HepG2 (cell line): ENCODE measurements at regions not wholly inside any gene's neighbourhood (a gene's known extent, or its start where the extent isn't known, plus 50 kb on each side); places are given as distances from the start of the nearest gene placed in this dataset.

Experiments
- ARNT2 ChIP-seq: sonication (generic); formaldehyde crosslinking; IDR thresholded peaks from 2 replicates; pipeline ENCODE4 v1.8.0; 2022; ENCODE audit warnings: mild to moderate bottlenecking, low read depth, missing genetic modification reagents, moderate library complexity
- CEBPB ChIP-seq: IDR thresholded peaks from 2 replicates; pipeline ENCODE4 v1.6.1; 2011; ENCODE audit warnings: low read depth, low read length, improper control_type of control experiment, borderline replicate concordance
- CEBPG ChIP-seq: IDR thresholded peaks from 2 replicates; pipeline ENCODE4 v1.6.1; 2016
- ELF3 ChIP-seq: IDR thresholded peaks from 2 replicates; pipeline ENCODE4 v1.6.1; 2016; ENCODE audit warnings: missing genetic modification reagents, missing compliant biosample characterization
- EP300 ChIP-seq, 3 experiments: sonication (generic) in 1 of 3; formaldehyde crosslinking in 1 of 3; IDR thresholded peaks; 2 replicates each; pipeline versions ENCODE4 v1.5.1 to v1.6.1; 2011 to 2020; ENCODE audit warnings: low read depth in 2 of 3, low read length in 2 of 3, borderline replicate concordance in 1 of 3, improper control_type of control experiment in 1 of 3, mild to moderate bottlenecking in 1 of 3, missing genetic modification reagents in 1 of 3, moderate library complexity in 1 of 3
- FIP1L1 ChIP-seq: fragments of 200-400 bp; formaldehyde crosslinking; IDR thresholded peaks from 2 replicates; pipeline ENCODE4 v1.6.1; 2018; ENCODE audit warnings: low read depth, mild to moderate bottlenecking, low read length, moderate library complexity, borderline replicate concordance; ENCODE audit not compliant: insufficient read depth
- FLYWCH1 ChIP-seq: sonication (generic); formaldehyde crosslinking; IDR thresholded peaks from 2 replicates; pipeline ENCODE4 v1.8.1; 2023; ENCODE audit warnings: mild to moderate bottlenecking, missing genetic modification reagents
- KLF16 ChIP-seq, 2 experiments: sonication (generic) in 1 of 2; formaldehyde crosslinking in 1 of 2; IDR thresholded peaks; 2 replicates each; pipeline versions ENCODE4 v1.6.1 to v1.8.0; 2016 to 2023; ENCODE audit warnings: missing genetic modification reagents in 2 of 2, missing compliant biosample characterization in 1 of 2
- NR2F2 ChIP-seq: IDR thresholded peaks from 2 replicates; pipeline ENCODE4 v1.6.1; 2012; ENCODE audit warnings: low read depth, inconsistent platforms, borderline replicate concordance
- PLRG1 ChIP-seq: fragments of 450-650 bp; conservative IDR thresholded peaks from 2 replicates; pipeline ENCODE4 v1.6.1; 2016
- PTBP1 ChIP-seq: fragments of 200-400 bp; formaldehyde crosslinking; IDR thresholded peaks from 2 replicates; pipeline ENCODE4 v1.6.1; 2018; ENCODE audit warnings: low read length, low read depth; ENCODE audit not compliant: poor library complexity, severe bottlenecking
- SP2 ChIP-seq: sonication (generic); formaldehyde crosslinking; IDR thresholded peaks from 2 replicates; pipeline ENCODE4 v1.5.1; 2020; ENCODE audit warnings: mild to moderate bottlenecking, missing genetic modification reagents
- TBX3 ChIP-seq: fragments of 450-650 bp; IDR thresholded peaks from 2 replicates; pipeline ENCODE4 v1.6.1; 2017; ENCODE audit warnings: antibody characterized with exemption, mild to moderate bottlenecking, inconsistent platforms, borderline replicate concordance
- TSC22D2 ChIP-seq: sonication (generic); formaldehyde crosslinking; IDR thresholded peaks from 2 replicates; pipeline ENCODE4 v1.5.1; 2020; ENCODE audit warnings: missing genetic modification reagents, mild to moderate bottlenecking, borderline replicate concordance
- ZNF3 ChIP-seq: IDR thresholded peaks from 2 replicates; pipeline ENCODE4 v1.7.0; 2017; ENCODE audit warnings: inconsistent platforms
- ZNF543 ChIP-seq: sonication (generic); formaldehyde crosslinking; IDR thresholded peaks from 2 replicates; pipeline ENCODE4 v1.4.0; 2020; ENCODE audit warnings: mild to moderate bottlenecking, missing genetic modification reagents
- ZNF605 ChIP-seq: sonication (generic); formaldehyde crosslinking; IDR thresholded peaks from 2 replicates; pipeline ENCODE4 v1.8.0; 2022; ENCODE audit warnings: mild to moderate bottlenecking, missing genetic modification reagents
- ZNF615 ChIP-seq: sonication (generic); formaldehyde crosslinking; IDR thresholded peaks from 2 replicates; pipeline ENCODE4 v1.5.0; 2020; ENCODE audit warnings: mild to moderate bottlenecking, missing genetic modification reagents, borderline replicate concordance
- TF ChIP-seq, protein P1 (sequence below): sonication (generic); formaldehyde crosslinking; IDR thresholded peaks from 2 replicates; pipeline ENCODE4 v1.4.0; 2020; ENCODE audit warnings: missing genetic modification reagents
- TF ChIP-seq, protein P2 (sequence below), 2 experiments: sonication (generic) in 1 of 2; formaldehyde crosslinking in 1 of 2; IDR thresholded peaks; 2 replicates each; pipeline versions ENCODE4 v1.4.0 to v1.6.1; 2016 to 2020; ENCODE audit warnings: borderline replicate concordance in 1 of 2, low read depth in 1 of 2, mild to moderate bottlenecking in 1 of 2, missing genetic modification reagents in 1 of 2
- TF ChIP-seq, protein P3 (sequence below): IDR thresholded peaks from 2 replicates; pipeline ENCODE4 v1.6.1; 2016; ENCODE audit warnings: mild to moderate bottlenecking

DNA sequence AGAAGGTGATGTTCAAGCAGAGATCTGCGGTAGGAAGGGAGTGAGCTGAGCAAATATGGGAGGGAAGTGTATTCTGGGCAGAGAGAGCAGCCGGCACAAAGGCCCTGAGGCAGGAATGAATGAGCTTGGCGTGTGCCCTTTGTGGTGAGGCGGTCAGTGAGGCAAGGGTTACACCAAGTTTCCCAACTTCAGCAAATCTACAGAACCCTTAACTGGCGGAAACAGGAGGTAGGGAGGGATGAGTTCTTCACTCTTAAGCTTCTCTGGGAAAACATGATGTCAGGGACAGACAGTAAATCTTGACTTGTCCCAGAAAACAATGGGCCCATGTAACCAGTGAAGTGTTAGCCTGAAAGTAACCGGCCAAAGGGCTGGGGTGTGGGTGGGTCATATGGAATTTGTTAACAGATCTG lies 97.1 kb upstream of the PTPN1 start (continued):
- TF ChIP-seq PTBP1, result no peak
- TF ChIP-seq, protein P1, sequence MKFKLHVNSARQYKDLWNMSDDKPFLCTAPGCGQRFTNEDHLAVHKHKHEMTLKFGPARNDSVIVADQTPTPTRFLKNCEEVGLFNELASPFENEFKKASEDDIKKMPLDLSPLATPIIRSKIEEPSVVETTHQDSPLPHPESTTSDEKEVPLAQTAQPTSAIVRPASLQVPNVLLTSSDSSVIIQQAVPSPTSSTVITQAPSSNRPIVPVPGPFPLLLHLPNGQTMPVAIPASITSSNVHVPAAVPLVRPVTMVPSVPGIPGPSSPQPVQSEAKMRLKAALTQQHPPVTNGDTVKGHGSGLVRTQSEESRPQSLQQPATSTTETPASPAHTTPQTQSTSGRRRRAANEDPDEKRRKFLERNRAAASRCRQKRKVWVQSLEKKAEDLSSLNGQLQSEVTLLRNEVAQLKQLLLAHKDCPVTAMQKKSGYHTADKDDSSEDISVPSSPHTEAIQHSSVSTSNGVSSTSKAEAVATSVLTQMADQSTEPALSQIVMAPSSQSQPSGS, result 0 out of 2 replicates have a peak, but pooled peaks have one; percentile 25
- TF ChIP-seq FLYWCH1 (CRISPR knock-in tag), result no peak
- TF ChIP-seq CEBPB, result peak; percentile 83
- TF ChIP-seq ZNF3 (CRISPR knock-in tag), result peak; percentile 43; the same call in 1 of the 2 replicates
- peak; percentile 66 for TF ChIP-seq ELF3 (CRISPR knock-in tag)
- TF ChIP-seq, protein P2, sequence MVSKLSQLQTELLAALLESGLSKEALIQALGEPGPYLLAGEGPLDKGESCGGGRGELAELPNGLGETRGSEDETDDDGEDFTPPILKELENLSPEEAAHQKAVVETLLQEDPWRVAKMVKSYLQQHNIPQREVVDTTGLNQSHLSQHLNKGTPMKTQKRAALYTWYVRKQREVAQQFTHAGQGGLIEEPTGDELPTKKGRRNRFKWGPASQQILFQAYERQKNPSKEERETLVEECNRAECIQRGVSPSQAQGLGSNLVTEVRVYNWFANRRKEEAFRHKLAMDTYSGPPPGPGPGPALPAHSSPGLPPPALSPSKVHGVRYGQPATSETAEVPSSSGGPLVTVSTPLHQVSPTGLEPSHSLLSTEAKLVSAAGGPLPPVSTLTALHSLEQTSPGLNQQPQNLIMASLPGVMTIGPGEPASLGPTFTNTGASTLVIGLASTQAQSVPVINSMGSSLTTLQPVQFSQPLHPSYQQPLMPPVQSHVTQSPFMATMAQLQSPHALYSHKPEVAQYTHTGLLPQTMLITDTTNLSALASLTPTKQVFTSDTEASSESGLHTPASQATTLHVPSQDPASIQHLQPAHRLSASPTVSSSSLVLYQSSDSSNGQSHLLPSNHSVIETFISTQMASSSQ (IDR thresholded peaks at IDR 0.05; ENCODE audit: low read depth), result no peak
- TF ChIP-seq, protein P2 (CRISPR knock-in tag; IDR thresholded peaks at IDR 0.05; ENCODE audit: borderline replicate concordance), result peak; percentile 19; the same call in 1 of the 2 replicates
- 0 out of 2 replicates have a peak, but pooled peaks have one; percentile 40 for TF ChIP-seq ZNF615 (CRISPR knock-in tag)
- no peak for TF ChIP-seq PLRG1
- TF ChIP-seq, protein P3, sequence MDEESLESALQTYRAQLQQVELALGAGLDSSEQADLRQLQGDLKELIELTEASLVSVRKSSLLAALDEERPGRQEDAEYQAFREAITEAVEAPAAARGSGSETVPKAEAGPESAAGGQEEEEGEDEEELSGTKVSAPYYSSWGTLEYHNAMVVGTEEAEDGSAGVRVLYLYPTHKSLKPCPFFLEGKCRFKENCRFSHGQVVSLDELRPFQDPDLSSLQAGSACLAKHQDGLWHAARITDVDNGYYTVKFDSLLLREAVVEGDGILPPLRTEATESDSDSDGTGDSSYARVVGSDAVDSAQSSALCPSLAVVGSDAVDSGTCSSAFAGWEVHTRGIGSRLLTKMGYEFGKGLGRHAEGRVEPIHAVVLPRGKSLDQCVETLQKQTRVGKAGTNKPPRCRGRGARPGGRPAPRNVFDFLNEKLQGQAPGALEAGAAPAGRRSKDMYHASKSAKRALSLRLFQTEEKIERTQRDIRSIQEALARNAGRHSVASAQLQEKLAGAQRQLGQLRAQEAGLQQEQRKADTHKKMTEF, result peak; percentile 22; the same call in 1 of the 2 replicates
- TF ChIP-seq FIP1L1, result no peak
- TF ChIP-seq ZNF605 (CRISPR knock-in tag), result no peak
- 0 out of 2 replicates have a peak, but pooled peaks have one; percentile 20 for TF ChIP-seq TBX3
- 0 out of 4 replicates have a peak, but pooled peaks of 1 of the 2 experiments have one; percentile 39 for TF ChIP-seq KLF16 (CRISPR knock-in tag; IDR thresholded peaks at IDR 0.05)
- TF ChIP-seq NR2F2, result peak; percentile 25; the same call in 1 of the 2 replicates
- 0 out of 2 replicates have a peak, but pooled peaks have one; percentile 22 for TF ChIP-seq TSC22D2
- 0 out of 2 replicates have a peak, but pooled peaks have one; percentile 47 for TF ChIP-seq ARNT2 (CRISPR knock-in tag)
- peak; percentile 52; the same call in 1 of the 2 replicates for TF ChIP-seq CEBPG
- no peak for TF ChIP-seq EP300 (IDR thresholded peaks at IDR 0.05; ENCODE audit: low read depth in 2 of 2, low read length in 2 of 2)
- TF ChIP-seq EP300 (CRISPR knock-in tag; IDR thresholded peaks at IDR 0.05; ENCODE audit: borderline replicate concordance), result peak; percentile 66; the same call in 1 of the 2 replicates
- no peak for TF ChIP-seq SP2 (CRISPR knock-in tag)
- TF ChIP-seq ZNF543 (CRISPR knock-in tag), result no peak
